Liver (tissue), 8 donors: ENCODE measurements at regions not wholly inside any gene's neighbourhood (a gene's known extent, or its start where the extent isn't known, plus 50 kb on each side); places are given as distances from the start of the nearest gene placed in this dataset.

Experiments
- DNase-seq: peaks from one replicate; pipeline ENCODE4 v3.0.0-alpha.2; 2017; ENCODE audit warnings: low spot score
- H3K27ac ChIP-seq, 2 donors: one replicate each; pipeline ENCODE4 v1.7.0; 2013; ENCODE audit warnings: inconsistent platforms in 2 of 2, low read length in 2 of 2, control low read depth in 1 of 2, low read depth in 1 of 2, mild to moderate bottlenecking in 1 of 2
- H3K27me3 ChIP-seq, 4 donors: one replicate each; pipeline versions ENCODE4 v1.6.1 to v1.7.0; 2013; ENCODE audit warnings: low read length in 3 of 4, inconsistent platforms in 1 of 4, mild to moderate bottlenecking in 1 of 4, moderate library complexity in 1 of 4; ENCODE audit not compliant: control insufficient read depth in 4 of 4, insufficient read depth in 4 of 4
- H3K36me3 ChIP-seq, 4 donors: one replicate each; pipeline versions ENCODE4 v1.6.1 to v1.7.0; 2013; ENCODE audit warnings: low read length in 3 of 4, mild to moderate bottlenecking in 3 of 4, low read depth in 1 of 4, moderate library complexity in 1 of 4; ENCODE audit not compliant: control insufficient read depth in 4 of 4, insufficient read depth in 3 of 4
- H3K4me1 ChIP-seq, 4 donors: one replicate each; pipeline versions ENCODE4 v1.6.1 to v1.7.0; 2013; ENCODE audit warnings: low read length in 3 of 4, mild to moderate bottlenecking in 3 of 4, moderate library complexity in 1 of 4; ENCODE audit not compliant: control insufficient read depth in 4 of 4, insufficient read depth in 4 of 4
- H3K4me3 ChIP-seq, 3 donors: one replicate each; pipeline versions ENCODE4 v1.6.1 to v1.7.0; 2013; ENCODE audit warnings: low read length in 3 of 3, control low read depth in 1 of 3, low read depth in 1 of 3, mild to moderate bottlenecking in 1 of 3
- H3K9ac ChIP-seq, 2 donors: one replicate each; pipeline ENCODE4 v1.7.0; 2013; ENCODE audit warnings: low read length in 2 of 2, mild to moderate bottlenecking in 2 of 2, moderate library complexity in 2 of 2, control low read depth in 1 of 2, low read depth in 1 of 2
- H3K9me3 ChIP-seq, 4 donors: one replicate each; pipeline versions ENCODE4 v1.6.1 to v1.7.0; 2013; ENCODE audit warnings: low read length in 3 of 4; ENCODE audit not compliant: control insufficient read depth in 4 of 4
- CTCF ChIP-seq: fragments of 150-350 bp; IDR thresholded peaks from 2 replicates; pipeline ENCODE4 v1.5.1; 2017; ENCODE audit warnings: improper control_type of control experiment, low read depth, low read length; ENCODE audit not compliant: missing input control
- GABPA ChIP-seq, 2 donors: IDR thresholded peaks in 1 of 2; conservative IDR thresholded peaks in 1 of 2; 2 replicates each; pipeline ENCODE4 v1.6.1; 2016; ENCODE audit warnings: antibody characterized with exemption in 2 of 2, mild to moderate bottlenecking in 1 of 2, moderate library complexity in 1 of 2
- HNF4A ChIP-seq, 2 donors: conservative IDR thresholded peaks; 2 replicates each; pipeline ENCODE4 v1.6.1; 2016; ENCODE audit warnings: antibody characterized with exemption in 2 of 2, mild to moderate bottlenecking in 2 of 2
- HNF4G ChIP-seq: IDR thresholded peaks from 2 replicates; pipeline ENCODE4 v1.6.1; 2016; ENCODE audit warnings: antibody characterized with exemption
- JUND ChIP-seq, 2 donors: IDR thresholded peaks; 2 replicates each; pipeline ENCODE4 v1.6.1; 2016; ENCODE audit warnings: antibody characterized with exemption in 2 of 2
- MAX ChIP-seq: IDR thresholded peaks from 2 replicates; pipeline ENCODE4 v1.6.1; 2016; ENCODE audit warnings: antibody characterized with exemption
- RXRA ChIP-seq, 2 donors: IDR thresholded peaks; 2 replicates each; pipeline ENCODE4 v1.6.1; 2017 to 2018; ENCODE audit warnings: antibody characterized with exemption in 2 of 2, mild to moderate bottlenecking in 1 of 2
- SP1 ChIP-seq: IDR thresholded peaks from 2 replicates; pipeline ENCODE4 v1.6.1; 2018; ENCODE audit warnings: antibody characterized with exemption, mild to moderate bottlenecking
- TAF1 ChIP-seq: conservative IDR thresholded peaks from 2 replicates; pipeline ENCODE4 v1.6.1; 2016; ENCODE audit warnings: antibody characterized with exemption, mild to moderate bottlenecking
- YY1 ChIP-seq: IDR thresholded peaks from 2 replicates; pipeline ENCODE4 v1.6.1; 2016; ENCODE audit warnings: antibody characterized with exemption, mild to moderate bottlenecking
- ZBTB33 ChIP-seq: IDR thresholded peaks from 2 replicates; pipeline ENCODE4 v1.6.1; 2016; ENCODE audit warnings: antibody characterized with exemption
- WGBS: extraction: QIAGEN DNeasy Blood & Tissue Kit; methylation state at CpG from one replicate; pipeline ENCODE4 v1.1.7; 2013; 5-methylcytosine and 5-hydroxymethylcytosine counted together
- donor health status: healthy.
- donor health status: healthy.
- donor health status: healthy.
- donor health status: healthy.
- donor health status: healthy.

GRCh38 chr21:16755061-16755460 is 757.8 kb upstream of the CXADR start:
- Histone ChIP-seq H3K27me3 (no peaks in the 10 kb centered on the region), H3K9ac (no peak overlapping the region), H3K27ac (no peak overlapping the region), H3K4me1 (no peaks in the 10 kb centered on the region), H3K9me3 (no peaks in the 10 kb centered on the region), H3K36me3 (no peaks in the 10 kb centered on the region), H3K4me3 (no peak overlapping the region)
- no peak for DNase-seq
- TF ChIP-seq YY1, result no peak
- TF ChIP-seq JUND (IDR thresholded peaks at IDR 0.05), result no peak

- WGBS, result 92% methylated on average over 2 of the region's 2 CpGs
- no peak for DNase-seq
- Histone ChIP-seq H3K4me1 (no peaks in the 10 kb centered on the region), H3K4me3 (no peak overlapping the region), H3K9me3 (no peaks in the 10 kb centered on the region), H3K27ac (no peak overlapping the region), H3K27me3 (no peaks in the 10 kb centered on the region), H3K9ac (no peak overlapping the region), H3K36me3 (no peaks in the 10 kb centered on the region)
- TF ChIP-seq GABPA (IDR thresholded peaks at IDR 0.05 in 1 of 2, conservative IDR thresholded peaks at IDR 0.05 in 1 of 2) (no peak), CTCF (no peak)
Observed at GRCh38 chr21:16767201-16767600, 745.6 kb upstream of the CXADR start.

DNA sequence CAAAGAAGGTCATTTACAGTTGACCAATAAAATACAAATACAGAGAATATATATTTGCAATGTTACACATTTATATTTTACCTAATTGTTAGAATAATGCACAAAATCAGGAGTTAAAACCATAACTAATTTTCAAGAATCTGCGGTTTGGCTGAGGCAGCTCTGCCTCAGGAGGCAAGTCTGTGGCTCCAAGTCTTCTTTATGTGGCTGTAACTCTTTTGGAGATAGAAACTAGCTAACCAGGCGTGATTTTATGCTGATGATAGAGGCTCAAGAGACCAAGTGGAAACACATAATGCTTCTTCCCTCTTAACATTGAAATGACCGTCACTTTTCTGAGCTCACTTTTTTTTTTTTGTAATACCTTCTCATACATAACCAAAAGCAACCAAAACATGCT is 744.7 kb upstream of the CXADR start:
- no peak for DNase-seq
- 84% methylated on average over 3 of the region's 3 CpGs for WGBS
- Histone ChIP-seq H3K36me3 (no peaks in the 10 kb centered on the region), H3K9ac (no peak overlapping the region), H3K27ac (no peak overlapping the region), H3K27me3 (no peaks in the 10 kb centered on the region), H3K4me3 (no peak overlapping the region), H3K9me3 (no peaks in the 10 kb centered on the region), H3K4me1 (no peaks in the 10 kb centered on the region)
- TF ChIP-seq HNF4A (conservative IDR thresholded peaks at IDR 0.05) (no peak), SP1 (no peak), HNF4G (no peak), ZBTB33 (no peak), YY1 (no peak), CTCF (no peak), RXRA (IDR thresholded peaks at IDR 0.05) (no peak), GABPA (IDR thresholded peaks at IDR 0.05 in 1 of 2, conservative IDR thresholded peaks at IDR 0.05 in 1 of 2) (no peak), MAX (no peak), TAF1 (no peak)
